GM21447 (cell line): ENCODE measurements at regions not wholly inside any gene's neighbourhood (a gene's known extent, or its start where the extent isn't known, plus 50 kb on each side); places are given as distances from the start of the nearest gene placed in this dataset.

ENCODE experiments used
- ATAC-seq: cut with Tn5 transposase; IDR thresholded peaks from one replicate; pipeline ENCODE4 v1.9.1; 2021; ENCODE audit not compliant: unreplicated experiment

GRCh38 chr9:109939698-109940342 is 159.8 kb downstream of the PALM2AKAP2 start:
- ATAC-seq, result no peak

GRCh38 chr9:109940561-109940960 is 160.6 kb downstream of the PALM2AKAP2 start:
- ATAC-seq, result no peak

- no peak for ATAC-seq
These were observed 161.8 kb downstream of the PALM2AKAP2 start for GRCh38 chr9:109941771-109942170.

- no peak for ATAC-seq
These were observed 165.6 kb downstream of the PALM2AKAP2 start for GRCh38 chr9:109945573-109945972.

DNA sequence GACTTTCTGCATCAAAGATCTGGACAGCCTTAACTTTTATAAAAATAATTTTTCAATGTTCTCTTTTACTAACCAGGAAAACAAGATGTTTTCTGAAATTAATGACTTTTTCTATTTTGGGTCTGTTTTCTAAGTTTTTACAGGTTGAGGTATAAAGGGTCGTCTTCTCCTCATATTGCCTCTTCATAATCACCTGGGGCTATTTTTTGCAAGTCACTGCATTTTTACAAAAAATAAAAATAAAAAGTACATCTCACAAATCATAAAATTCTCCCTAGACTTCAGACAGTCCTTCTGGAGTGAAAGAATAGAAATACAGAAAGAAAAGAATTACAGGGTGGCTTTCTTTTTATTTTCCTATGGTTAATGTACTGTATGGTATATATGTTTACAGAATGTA is 168.5 kb downstream of the PALM2AKAP2 start:
- no peak for ATAC-seq

GRCh38 chr9:109950710-109951443 is 170.9 kb downstream of the PALM2AKAP2 start:
- peak; percentile 81 for ATAC-seq

DNA sequence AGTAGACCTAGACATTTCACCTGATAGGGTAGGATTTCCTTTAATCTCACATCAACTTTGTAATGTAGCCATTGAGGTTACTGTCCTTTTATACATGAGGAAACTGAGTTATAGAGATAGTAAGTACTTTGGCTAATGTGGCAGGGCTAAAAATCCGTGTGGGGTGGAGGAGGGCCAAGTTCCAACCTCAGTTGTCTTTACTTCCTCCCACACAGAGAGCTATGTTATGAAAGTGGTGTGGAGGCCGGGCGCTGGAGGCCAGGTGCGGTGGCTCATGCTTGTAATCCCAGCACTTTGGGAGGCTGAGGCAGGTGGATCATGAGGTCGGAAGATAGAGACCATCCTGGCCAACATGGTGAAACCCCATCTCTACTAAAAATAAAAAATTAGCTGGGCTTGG is 173.3 kb downstream of the PALM2AKAP2 start:
- ATAC-seq, result no peak

DNA sequence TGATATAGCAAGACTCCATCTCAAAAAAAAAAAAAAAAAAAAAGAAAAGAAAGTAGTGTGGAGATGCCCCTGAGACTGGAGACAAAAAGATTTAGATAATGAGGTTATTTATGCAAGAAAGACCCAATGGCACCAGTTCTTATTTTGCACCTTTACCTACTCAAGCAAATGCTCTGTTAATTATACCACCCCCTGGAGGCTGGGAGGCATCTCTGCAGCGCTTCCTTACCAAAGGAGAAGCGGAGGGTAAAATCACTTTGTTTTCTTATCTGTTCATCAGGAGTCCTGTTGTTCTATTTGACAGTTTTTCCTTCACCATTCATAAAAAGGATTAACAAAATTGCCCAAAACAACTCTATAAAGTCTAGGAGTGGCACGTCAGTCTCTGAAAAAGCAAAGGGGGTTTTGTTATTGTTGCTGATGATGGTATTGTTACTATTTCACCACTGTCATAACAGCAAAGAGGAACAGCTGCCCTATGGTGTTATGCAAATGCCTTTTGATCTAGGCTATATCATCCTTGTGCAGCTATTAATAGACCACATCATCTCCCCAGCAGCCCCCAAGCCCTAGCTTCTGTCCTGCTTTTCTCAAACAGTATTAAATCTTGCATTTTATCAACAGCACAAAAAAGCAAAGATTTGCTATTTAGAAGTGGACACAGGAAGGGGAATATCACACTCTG is 174.0 kb downstream of the PALM2AKAP2 start:
- no peak for ATAC-seq

- no peak for ATAC-seq
These were observed 176.9 kb downstream of the PALM2AKAP2 start for GRCh38 chr9:109956717-109957440.

- ATAC-seq, result no peak
These were observed 179.7 kb downstream of the PALM2AKAP2 start for GRCh38 chr9:109959679-109960078.

GRCh38 chr9:109961626-109962025 is 181.6 kb downstream of the PALM2AKAP2 start:
- no peak for ATAC-seq

DNA sequence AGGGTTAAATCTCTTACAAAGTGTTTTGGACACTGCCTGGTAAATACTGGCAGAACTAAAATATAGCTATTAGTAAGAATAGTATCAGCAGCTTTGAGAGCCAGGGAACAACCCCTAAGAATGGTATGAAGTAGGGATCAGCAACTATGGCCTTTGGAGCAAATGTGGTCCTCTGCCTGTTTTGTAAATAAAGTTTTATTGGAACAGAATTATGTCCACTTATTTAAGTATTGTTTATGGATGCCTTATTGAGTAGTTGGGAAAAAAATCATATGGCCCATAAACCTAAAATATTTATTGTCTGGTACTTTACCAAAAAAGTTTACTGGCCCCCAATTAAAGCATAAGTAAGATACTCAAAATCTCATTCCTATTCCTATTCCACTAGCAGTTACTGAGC is 182.2 kb downstream of the PALM2AKAP2 start:
- no peak for ATAC-seq

DNA sequence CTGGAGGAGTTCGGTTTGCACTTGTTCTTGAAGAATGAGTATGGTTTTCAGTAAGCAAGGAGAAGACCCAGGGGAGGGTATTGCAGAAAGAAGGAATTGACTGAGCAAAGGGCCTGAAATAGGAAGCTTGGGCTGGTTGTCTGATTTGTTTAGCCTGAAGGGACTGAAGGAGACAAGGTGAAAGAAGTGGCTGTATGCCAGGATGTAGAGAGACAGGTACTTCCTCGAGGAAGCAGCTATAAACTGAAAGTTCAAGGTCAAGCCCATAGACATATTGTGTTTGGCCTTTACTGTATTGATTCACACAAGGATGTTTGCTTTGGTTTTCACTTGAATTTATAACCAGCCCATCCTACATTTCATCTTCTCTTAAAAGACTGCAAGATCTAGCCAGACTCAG is 183.1 kb downstream of the PALM2AKAP2 start:
- ATAC-seq, result no peak

DNA sequence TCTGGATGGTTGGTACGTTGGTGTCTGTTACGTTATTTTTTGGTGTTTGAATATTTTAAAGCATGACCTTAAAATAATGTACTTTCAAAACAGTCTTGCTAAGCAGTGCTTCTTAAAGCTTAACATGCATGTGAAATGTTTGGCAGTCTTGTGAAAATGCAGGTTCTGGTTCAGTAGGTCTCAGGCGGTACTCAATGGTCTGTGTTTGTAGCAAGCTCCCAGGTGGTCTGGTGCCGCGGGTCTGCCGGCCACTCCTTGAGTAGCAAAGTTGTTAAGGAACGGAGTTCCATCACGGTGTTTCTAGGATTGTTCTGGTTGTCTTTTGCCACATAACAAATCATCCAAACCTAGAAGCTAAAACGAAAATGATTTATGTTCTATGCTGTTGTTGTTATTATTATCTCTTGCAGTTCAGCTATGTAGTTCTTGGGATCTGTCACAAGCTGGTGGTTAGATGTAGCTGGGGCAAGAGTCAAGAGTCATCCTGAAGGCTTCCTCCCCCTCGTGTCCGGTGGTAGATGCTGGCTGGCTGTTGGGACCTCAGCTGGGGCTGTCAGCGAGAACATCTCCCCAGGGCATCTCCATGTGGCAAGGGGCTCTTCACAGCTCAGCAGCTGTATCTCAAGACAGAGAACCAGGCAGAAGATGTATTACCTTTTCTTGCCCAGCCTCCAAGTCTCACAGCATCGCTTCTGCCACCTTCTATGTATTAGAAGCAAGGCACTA is 186.8 kb downstream of the PALM2AKAP2 start:
- peak; percentile 35 for ATAC-seq

- peak; percentile 38 for ATAC-seq
These were observed 187.9 kb downstream of the PALM2AKAP2 start for GRCh38 chr9:109967651-109968642.

DNA sequence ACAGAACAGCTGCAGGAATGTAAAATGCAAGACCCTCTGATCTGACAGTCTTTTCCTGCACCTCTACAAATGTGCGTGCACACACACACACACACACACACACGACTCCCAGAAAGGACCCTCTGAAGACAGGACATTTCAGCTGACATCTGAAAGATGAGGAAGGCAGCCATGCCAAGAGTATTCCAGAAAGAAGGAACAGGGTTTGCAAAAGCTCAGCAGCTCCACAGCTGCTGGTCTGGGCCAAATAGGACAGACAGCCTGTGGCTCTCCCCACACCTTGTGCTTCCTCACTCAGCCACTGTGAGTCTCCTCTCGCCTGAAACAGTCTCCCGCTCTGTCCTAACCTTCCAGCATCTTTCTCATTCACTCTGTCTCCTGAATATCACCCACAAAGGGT is 189.0 kb downstream of the PALM2AKAP2 start:
- no peak for ATAC-seq

GRCh38 chr9:109969573-109970237 is 189.7 kb downstream of the PALM2AKAP2 start:
- ATAC-seq, result no peak

DNA sequence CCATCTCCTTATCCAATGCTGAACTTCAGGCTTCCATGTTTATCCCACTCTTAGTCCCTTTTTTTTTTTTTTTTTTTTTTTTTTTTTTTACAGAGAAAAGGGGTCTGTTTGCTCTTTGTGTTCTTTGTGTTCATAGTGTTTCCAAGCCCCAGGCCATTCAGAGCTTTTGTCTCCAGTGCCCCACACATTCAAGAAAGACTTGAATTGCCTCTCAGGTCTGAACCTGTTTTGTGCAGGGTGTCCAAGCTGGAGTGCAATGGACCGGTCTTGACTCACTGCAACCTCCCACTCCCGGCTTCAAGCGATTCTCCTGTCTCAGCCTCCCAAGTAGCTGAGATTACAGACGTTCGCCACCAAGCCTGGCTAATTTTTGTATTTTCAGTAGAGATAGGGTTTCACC is 191.2 kb downstream of the PALM2AKAP2 start:
- ATAC-seq, result no peak
